Esophagus squamous epithelium (tissue), 4 donors: ENCODE measurements at regions not wholly inside any gene's neighbourhood (a gene's known extent, or its start where the extent isn't known, plus 50 kb on each side); places are given as distances from the start of the nearest gene placed in this dataset.

Experiments used
- POLR2A ChIP-seq, 4 donors: fragments of 450-650 bp; IDR thresholded peaks; one replicate each; pipeline ENCODE4 v1.6.1; 2017; ENCODE audit warnings: antibody characterized with exemption in 4 of 4, mild to moderate bottlenecking in 4 of 4, moderate library complexity in 3 of 4
- TF ChIP-seq, protein P1 (sequence below), 6 experiments: fragments of 450-650 bp in 4 of 6; fragments of 200-600 bp in 2 of 6; sonication (generic) in 2 of 6; IDR thresholded peaks; one replicate each; pipeline ENCODE4 v1.5.1; 2016 to 2019; ENCODE audit warnings: antibody characterized with exemption in 6 of 6, mild to moderate bottlenecking in 4 of 6, moderate library complexity in 4 of 6

DNA sequence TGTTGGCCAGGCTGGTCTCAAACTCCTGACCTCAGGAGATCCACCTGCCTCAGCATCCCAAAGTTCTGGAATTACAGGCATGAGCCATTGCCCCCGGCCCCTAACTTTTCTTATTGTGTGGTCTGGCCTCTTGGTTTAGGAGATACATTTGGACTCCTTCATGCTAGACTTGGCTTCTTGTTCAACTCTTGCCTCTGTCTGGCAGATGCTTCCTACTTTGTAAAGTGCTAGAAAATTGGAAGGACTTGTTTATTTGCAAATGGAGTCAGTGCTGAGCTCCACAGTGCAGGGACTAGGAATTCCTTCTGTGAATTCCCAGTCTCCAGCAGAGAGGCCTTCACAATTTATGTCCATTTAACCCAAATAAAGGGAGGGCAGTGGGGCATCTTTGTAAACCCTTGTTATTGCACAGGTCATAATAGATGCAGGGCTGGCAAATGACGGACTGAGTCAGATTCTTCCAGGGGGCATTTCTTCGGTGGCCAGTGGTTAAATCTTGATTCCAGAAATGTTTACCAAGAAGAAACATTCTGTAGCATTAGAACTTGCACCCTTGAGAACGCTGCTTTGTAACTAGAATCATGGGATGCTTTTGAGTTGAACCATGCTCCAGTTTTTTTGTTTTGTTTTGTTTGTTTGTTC, 73.8 kb upstream of the TBX3 start:
- TF ChIP-seq, protein P1, sequence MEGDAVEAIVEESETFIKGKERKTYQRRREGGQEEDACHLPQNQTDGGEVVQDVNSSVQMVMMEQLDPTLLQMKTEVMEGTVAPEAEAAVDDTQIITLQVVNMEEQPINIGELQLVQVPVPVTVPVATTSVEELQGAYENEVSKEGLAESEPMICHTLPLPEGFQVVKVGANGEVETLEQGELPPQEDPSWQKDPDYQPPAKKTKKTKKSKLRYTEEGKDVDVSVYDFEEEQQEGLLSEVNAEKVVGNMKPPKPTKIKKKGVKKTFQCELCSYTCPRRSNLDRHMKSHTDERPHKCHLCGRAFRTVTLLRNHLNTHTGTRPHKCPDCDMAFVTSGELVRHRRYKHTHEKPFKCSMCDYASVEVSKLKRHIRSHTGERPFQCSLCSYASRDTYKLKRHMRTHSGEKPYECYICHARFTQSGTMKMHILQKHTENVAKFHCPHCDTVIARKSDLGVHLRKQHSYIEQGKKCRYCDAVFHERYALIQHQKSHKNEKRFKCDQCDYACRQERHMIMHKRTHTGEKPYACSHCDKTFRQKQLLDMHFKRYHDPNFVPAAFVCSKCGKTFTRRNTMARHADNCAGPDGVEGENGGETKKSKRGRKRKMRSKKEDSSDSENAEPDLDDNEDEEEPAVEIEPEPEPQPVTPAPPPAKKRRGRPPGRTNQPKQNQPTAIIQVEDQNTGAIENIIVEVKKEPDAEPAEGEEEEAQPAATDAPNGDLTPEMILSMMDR (IDR thresholded peaks at IDR 0.05), result no peak
- TF ChIP-seq POLR2A (IDR thresholded peaks at IDR 0.05), result no peak
